SU-DHL-6 (cell line): ENCODE measurements at regions not wholly inside any gene's neighbourhood (a gene's known extent, or its start where the extent isn't known, plus 50 kb on each side); places are given as distances from the start of the nearest gene placed in this dataset.

Experiments
- H2AFZ ChIP-seq: fragments of 200-600 bp; sonication (generic); 2 replicates; pipeline ENCODE4 v1.6.1; 2014; ENCODE audit warnings: low read depth, mild to moderate bottlenecking, moderate library complexity, mixed read lengths, antibody characterized with exemption, low read length; ENCODE audit not compliant: severe bottlenecking
- H3F3A ChIP-seq: fragments of 200-600 bp; shearing (Covaris generic); 2 replicates; pipeline ENCODE4 v1.6.0; 2016; ENCODE audit warnings: antibody characterized with exemption, mild to moderate bottlenecking; ENCODE audit not compliant: insufficient read depth
- H3K27ac ChIP-seq: fragments of 200-600 bp; sonication (generic); 2 replicates; pipeline ENCODE4 v1.5.1; 2016; ENCODE audit warnings: low read depth, mild to moderate bottlenecking, low read length, moderate library complexity, mixed read lengths
- H3K27me3 ChIP-seq: fragments of 200-600 bp; sonication (generic), shearing (Covaris generic); 2 replicates; pipeline ENCODE4 v1.6.0; 2014; ENCODE audit warnings: mild to moderate bottlenecking, low read length
- H3K36me3 ChIP-seq: fragments of 200-600 bp; sonication (generic); 2 replicates; pipeline ENCODE4 v1.6.1; 2014; ENCODE audit warnings: mild to moderate bottlenecking, low read length, mixed read lengths
- H3K4me2 ChIP-seq: fragments of 300-600, 200-600 bp; shearing (Covaris generic), sonication (generic); 2 replicates; pipeline ENCODE4 v1.6.0; 2014; ENCODE audit warnings: low read length, low read depth, mild to moderate bottlenecking; ENCODE audit not compliant: poor library complexity, severe bottlenecking
- H3K4me3 ChIP-seq: fragments of 200-600 bp; sonication (generic); 2 replicates; pipeline ENCODE4 v1.5.1; 2014; ENCODE audit warnings: antibody characterized with exemption, low read length, mild to moderate bottlenecking, mixed read lengths; ENCODE audit not compliant: insufficient read depth, poor library complexity, severe bottlenecking
- H3K79me2 ChIP-seq: fragments of 200-600 bp; sonication (generic); 2 replicates; pipeline ENCODE4 v1.6.1; 2014; ENCODE audit warnings: mild to moderate bottlenecking, low read length, moderate library complexity; ENCODE audit not compliant: insufficient read depth
- H3K9ac ChIP-seq: fragments of 200-600 bp; sonication (generic); 2 replicates; pipeline ENCODE4 v1.7.0; 2014; ENCODE audit warnings: mild to moderate bottlenecking, low read length
- H3K9me2 ChIP-seq: fragments of 200-600 bp; sonication (generic); replicated peaks from 2 replicates; pipeline ENCODE4 v1.6.1; 2014; ENCODE audit warnings: low read length; ENCODE audit not compliant: insufficient read depth
- H3K9me3 ChIP-seq: fragments of 200-600 bp; sonication (generic); 2 replicates; pipeline ENCODE4 v1.6.1; 2014; ENCODE audit warnings: low read length, mixed read lengths; ENCODE audit not compliant: insufficient read depth
- H4K20me1 ChIP-seq: fragments of 200-600 bp; sonication (generic); 2 replicates; pipeline ENCODE4 v1.6.1; 2014; ENCODE audit warnings: low read depth, mild to moderate bottlenecking, antibody characterized with exemption, low read length, moderate library complexity, mixed read lengths
- CTCF ChIP-seq: fragments of 200-600 bp; sonication (generic); IDR thresholded peaks from one replicate; pipeline ENCODE4 v1.5.1; 2017; ENCODE audit warnings: antibody characterized with exemption, mild to moderate bottlenecking, low read length, moderate library complexity; ENCODE audit not compliant: insufficient read depth, poor library complexity, severe bottlenecking
- EZH2phosphoT487 ChIP-seq: fragments of 200-600 bp; sonication (generic), shearing (Covaris generic); conservative IDR thresholded peaks from 2 replicates; pipeline ENCODE4 v1.6.1; 2018; ENCODE audit warnings: mild to moderate bottlenecking, antibody characterized with exemption, low read length, moderate library complexity, mixed read lengths

- H4K20me1 ChIP-seq: no peaks in the 10 kb centered on the region
- H3K4me2 ChIP-seq: no peak overlapping the region
- H3K4me3 ChIP-seq: no peak overlapping the region
- H2AFZ ChIP-seq: no peak overlapping the region
- H3F3A ChIP-seq: no peaks in the 10 kb centered on the region
- no peaks in the 10 kb centered on the region for H3K36me3 ChIP-seq
- no peaks in the 10 kb centered on the region for H3K79me2 ChIP-seq
- TF ChIP-seq CTCF (no peak), EZH2phosphoT487 (no peak)
- no peaks in the 10 kb centered on the region for H3K27me3 ChIP-seq
- no peaks in the 10 kb centered on the region for H3K9me2 ChIP-seq
- H3K9ac ChIP-seq: no peak overlapping the region
- H3K27ac ChIP-seq: no peak overlapping the region
- H3K9me3 ChIP-seq: no peaks in the 10 kb centered on the region
Observed at GRCh38 chr5:54718656-54719055, 201.1 kb downstream of the SNX18 start.

DNA sequence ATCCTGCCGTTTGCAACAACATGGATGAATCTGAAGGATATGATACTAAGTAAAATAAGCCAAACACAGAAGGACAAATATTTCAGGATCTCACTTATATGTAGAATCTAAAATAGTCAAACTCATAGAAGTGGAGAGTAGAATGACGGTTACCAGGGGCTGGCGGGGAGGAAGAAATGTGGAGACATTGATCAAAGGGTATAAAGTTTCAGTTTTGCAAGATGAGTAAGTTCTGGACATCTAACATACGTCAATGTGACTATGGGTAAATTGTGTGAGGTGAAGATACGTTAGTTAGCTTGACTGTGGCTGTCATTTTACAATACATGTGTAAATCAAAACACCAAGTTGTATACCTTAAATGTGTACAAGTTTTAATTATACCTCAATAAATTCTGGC is 200.3 kb downstream of the SNX18 start:
- Histone ChIP-seq H3K36me3 (no peaks in the 10 kb centered on the region), H3K4me2 (no peak overlapping the region), H3K9me2 (no peaks in the 10 kb centered on the region), H3K9me3 (no peaks in the 10 kb centered on the region), H3K27ac (no peak overlapping the region), H3K9ac (no peak overlapping the region), H3F3A (no peaks in the 10 kb centered on the region), H4K20me1 (no peaks in the 10 kb centered on the region), H2AFZ (no peak overlapping the region), H3K27me3 (no peaks in the 10 kb centered on the region), H3K79me2 (no peaks in the 10 kb centered on the region), H3K4me3 (no peak overlapping the region)
- TF ChIP-seq CTCF: no peak
- TF ChIP-seq EZH2phosphoT487: no peak

GRCh38 chr5:54717459-54717858 is 199.9 kb downstream of the SNX18 start:
- Histone ChIP-seq H3K9me2 (no peaks in the 10 kb centered on the region), H3K4me2 (no peak overlapping the region), H3K27ac (no peak overlapping the region), H3K79me2 (no peaks in the 10 kb centered on the region), H3K9ac (no peak overlapping the region), H2AFZ (no peak overlapping the region), H3K4me3 (no peak overlapping the region), H3K36me3 (no peaks in the 10 kb centered on the region), H3F3A (no peaks in the 10 kb centered on the region), H4K20me1 (no peaks in the 10 kb centered on the region), H3K9me3 (no peaks in the 10 kb centered on the region), H3K27me3 (no peaks in the 10 kb centered on the region)
- TF ChIP-seq EZH2phosphoT487 (no peak), CTCF (no peak)
